GM21360 (cell line): ENCODE measurements at regions not wholly inside any gene's neighbourhood (a gene's known extent, or its start where the extent isn't known, plus 50 kb on each side); places are given as distances from the start of the nearest gene placed in this dataset.

Experiments
- ATAC-seq: cut with Tn5 transposase; IDR thresholded peaks from one replicate; pipeline ENCODE4 v1.9.1; 2021; ENCODE audit warnings: mild to moderate bottlenecking, moderate library complexity; ENCODE audit not compliant: unreplicated experiment

GRCh38 chr5:20680718-20681302 lies 692.8 kb upstream of the CDH18 start:
- ATAC-seq = no peak

- ATAC-seq = no peak
These were observed 690.9 kb upstream of the CDH18 start for GRCh38 chr5:20678814-20679298.

- ATAC-seq = no peak
These were observed 690.4 kb upstream of the CDH18 start for GRCh38 chr5:20678386-20678785.

GRCh38 chr5:20660588-20660987 lies 672.6 kb upstream of the CDH18 start:
- no peak for ATAC-seq

GRCh38 chr5:20656262-20656661 lies 668.3 kb upstream of the CDH18 start:
- no peak for ATAC-seq

GRCh38 chr5:20655211-20655610 lies 667.2 kb upstream of the CDH18 start:
- ATAC-seq = no peak

- ATAC-seq = no peak
These were observed 666.7 kb upstream of the CDH18 start for GRCh38 chr5:20654746-20655145.

- no peak for ATAC-seq
These were observed 666.0 kb upstream of the CDH18 start for GRCh38 chr5:20654033-20654432.

GRCh38 chr5:20649966-20650365 lies 662.0 kb upstream of the CDH18 start:
- no peak for ATAC-seq

GRCh38 chr5:20648981-20649380 lies 661.0 kb upstream of the CDH18 start:
- no peak for ATAC-seq

- no peak for ATAC-seq
These were observed 648.7 kb upstream of the CDH18 start for GRCh38 chr5:20636686-20637085.

- ATAC-seq = no peak
These were observed 631.6 kb upstream of the CDH18 start for GRCh38 chr5:20619591-20619990.

GRCh38 chr5:20618340-20618739 lies 630.3 kb upstream of the CDH18 start:
- no peak for ATAC-seq

GRCh38 chr5:20617841-20618240 lies 629.8 kb upstream of the CDH18 start:
- ATAC-seq = no peak

- ATAC-seq = no peak
These were observed 628.0 kb upstream of the CDH18 start for GRCh38 chr5:20615888-20616563.

- no peak for ATAC-seq
These were observed 623.6 kb upstream of the CDH18 start for GRCh38 chr5:20611620-20612019.

- ATAC-seq = no peak
These were observed 622.7 kb upstream of the CDH18 start for GRCh38 chr5:20610681-20611080.

- no peak for ATAC-seq
These were observed 621.1 kb upstream of the CDH18 start for GRCh38 chr5:20609126-20609525.

GRCh38 chr5:20608567-20608966 lies 620.6 kb upstream of the CDH18 start:
- ATAC-seq = no peak

- no peak for ATAC-seq
These were observed 617.9 kb upstream of the CDH18 start for GRCh38 chr5:20605732-20606525.

- ATAC-seq = no peak
These were observed 617.0 kb upstream of the CDH18 start for GRCh38 chr5:20604992-20605391.

GRCh38 chr5:20601678-20602100 lies 613.7 kb upstream of the CDH18 start:
- ATAC-seq = no peak
